Thymus (tissue), 11 donors: ENCODE measurements at regions not wholly inside any gene's neighbourhood (a gene's known extent, or its start where the extent isn't known, plus 50 kb on each side); places are given as distances from the start of the nearest gene placed in this dataset.
"Not testable (repeated sequence)": the region's sequence is repeated elsewhere in the genome, so short reads cannot be mapped to it uniquely, and the experiment has no call there.

Experiments used
- DNase-seq, 9 donors: peaks; one replicate each; pipeline ENCODE4 v3.0.0-alpha.2; 2013; ENCODE audit warnings: low spot score in 9 of 9, low read depth in 6 of 9, missing footprints in 1 of 9
- H3K27ac ChIP-seq, 2 donors: one replicate each; pipeline ENCODE4 v1.5.1; 2013; ENCODE audit warnings: control low read depth in 1 of 2, low read depth in 1 of 2, low read length in 1 of 2, mild to moderate bottlenecking in 1 of 2, moderate library complexity in 1 of 2
- H3K27me3 ChIP-seq, 2 donors: one replicate each; pipeline ENCODE4 v1.5.1; 2013; ENCODE audit warnings: low read length in 1 of 2; ENCODE audit not compliant: control insufficient read depth in 2 of 2, insufficient read depth in 1 of 2
- H3K36me3 ChIP-seq, 2 donors: one replicate each; pipeline ENCODE4 v1.5.1; 2013; ENCODE audit warnings: low read length in 1 of 2, mild to moderate bottlenecking in 1 of 2, moderate library complexity in 1 of 2; ENCODE audit not compliant: control insufficient read depth in 2 of 2, insufficient read depth in 2 of 2
- H3K4me1 ChIP-seq, 2 donors: one replicate each; pipeline ENCODE4 v1.5.1; 2013; ENCODE audit warnings: low read length in 2 of 2; ENCODE audit not compliant: control insufficient read depth in 2 of 2, insufficient read depth in 2 of 2
- H3K4me3 ChIP-seq, 2 donors: one replicate each; pipeline ENCODE4 v1.5.1; 2013; ENCODE audit warnings: low read length in 2 of 2, control low read depth in 1 of 2, mild to moderate bottlenecking in 1 of 2
- H3K9me3 ChIP-seq, 2 donors: one replicate each; pipeline ENCODE4 v1.5.1; 2013; ENCODE audit warnings: low read length in 1 of 2, mild to moderate bottlenecking in 1 of 2; ENCODE audit not compliant: control insufficient read depth in 2 of 2, insufficient read depth in 1 of 2
- WGBS: extraction: QIAGEN DNeasy Blood & Tissue Kit; methylation state at CpG from one replicate; pipeline ENCODE4 v1.1.7; 2013; 5-methylcytosine and 5-hydroxymethylcytosine counted together
- donor health status: healthy.

- H3K4me3 ChIP-seq = no peak overlapping the region
- no peaks in the 10 kb centered on the region for H3K27me3 ChIP-seq
- 96% methylated on average over 3 of the region's 3 CpGs for WGBS
- no peaks in the 10 kb centered on the region for H3K4me1 ChIP-seq
- peaks cover 0 to 2% of the 10 kb centered on the region in 2 donors for H3K9me3 ChIP-seq
- no peaks in the 10 kb centered on the region for H3K36me3 ChIP-seq
- DNase-seq = no peak
- no peak overlapping the region for H3K27ac ChIP-seq
Observed at GRCh38 chr16:50497592-50497991, 50.6 kb upstream of the NKD1 start.

DNA sequence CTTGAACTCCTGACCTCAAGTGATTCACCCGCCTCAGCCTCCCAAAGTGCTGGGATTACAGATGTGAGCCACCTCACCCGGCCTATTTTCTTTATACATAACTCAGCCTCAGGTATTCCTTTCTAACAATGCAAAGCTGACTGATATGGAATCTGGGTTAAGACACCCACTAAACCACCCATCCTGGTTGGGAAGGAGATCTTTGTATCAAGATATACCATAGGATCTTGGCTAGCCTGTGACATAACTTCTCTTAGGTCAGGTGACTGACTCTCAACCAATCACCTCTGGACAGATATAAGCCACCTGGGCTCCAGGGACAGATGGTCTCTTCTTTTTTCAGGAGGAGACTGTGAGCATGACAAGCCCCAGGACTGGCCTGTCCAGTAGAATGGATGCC is 51.2 kb upstream of the NKD1 start:
- 100% methylated on average over 2 of the region's 2 CpGs for WGBS
- no peak for DNase-seq

GRCh38 chr16:50495673-50496072 is 52.5 kb upstream of the NKD1 start:
- no peaks in the 10 kb centered on the region for H3K4me1 ChIP-seq
- H3K36me3 ChIP-seq = no peaks in the 10 kb centered on the region
- H3K4me3 ChIP-seq = no peak overlapping the region
- H3K9me3 ChIP-seq = no peaks in the 10 kb centered on the region
- H3K27ac ChIP-seq = no peak overlapping the region
- no peaks in the 10 kb centered on the region for H3K27me3 ChIP-seq
- no peak for DNase-seq
- 96% methylated on average over 7 of the region's 7 CpGs for WGBS

More for the DNA sequence above, 51.2 kb upstream of the NKD1 start:
- Histone ChIP-seq H3K4me1 (no peaks in the 10 kb centered on the region), H3K27ac (no peak overlapping the region), H3K36me3 (no peaks in the 10 kb centered on the region), H3K4me3 (no peak overlapping the region), H3K27me3 (no peaks in the 10 kb centered on the region), H3K9me3 (no peaks in the 10 kb centered on the region)

DNA sequence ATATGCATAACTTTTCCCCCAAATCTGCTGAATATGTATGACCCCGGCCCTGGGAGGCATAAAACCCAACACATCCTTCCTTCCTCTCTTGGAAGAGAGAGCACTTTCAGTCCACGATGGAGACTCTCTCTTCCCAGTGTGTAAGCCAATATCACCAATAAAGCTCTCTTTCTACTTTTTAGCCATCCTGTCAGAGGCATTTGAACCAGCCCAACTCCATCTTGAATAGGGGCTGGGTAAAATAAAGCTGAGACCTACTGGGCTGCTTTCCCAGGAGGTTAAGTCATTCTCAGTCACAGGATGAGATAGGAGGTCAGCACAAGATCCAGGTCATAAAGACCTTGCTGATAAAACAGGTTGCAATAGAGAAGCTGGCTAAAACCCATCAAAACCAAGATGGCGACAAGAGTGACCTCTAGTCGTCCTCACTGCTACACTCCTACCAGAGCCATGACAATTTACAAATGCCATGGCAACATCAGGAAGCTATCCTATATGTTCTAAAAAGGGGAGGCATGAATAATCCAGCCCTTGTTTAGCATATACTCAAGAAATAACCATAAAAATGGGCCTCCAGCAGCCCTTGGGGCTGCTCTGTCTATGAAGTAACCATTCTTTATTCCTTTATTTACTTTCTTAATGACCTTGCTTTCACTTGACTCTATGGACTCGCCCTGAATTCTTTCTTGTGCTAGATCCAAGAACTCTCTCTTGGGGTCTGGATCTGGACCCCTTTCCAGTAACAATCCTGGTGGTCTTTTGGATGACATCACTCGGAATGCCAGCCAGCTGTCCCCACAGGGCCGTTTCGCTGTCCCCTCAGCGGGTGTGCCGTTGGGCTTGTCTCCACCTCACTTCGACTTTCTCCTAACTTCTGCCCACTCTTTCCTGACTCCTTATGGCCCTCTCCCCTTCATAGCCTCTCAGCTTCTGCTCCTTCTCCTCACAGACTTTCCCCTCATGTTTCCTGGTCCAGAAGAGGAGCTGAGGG is 53.4 kb upstream of the NKD1 start:
- WGBS = 94% methylated on average over 11 of the region's 11 CpGs
- Histone ChIP-seq H3K27ac (no peak overlapping the region), H3K36me3 (no peaks in the 10 kb centered on the region), H3K4me1 (no peaks in the 10 kb centered on the region), H3K27me3 (no peaks in the 10 kb centered on the region), H3K9me3 (peaks cover 0 to 1% of the 10 kb centered on the region in 2 donors), H3K4me3 (no peak overlapping the region)
- DNase-seq = no peak

DNA sequence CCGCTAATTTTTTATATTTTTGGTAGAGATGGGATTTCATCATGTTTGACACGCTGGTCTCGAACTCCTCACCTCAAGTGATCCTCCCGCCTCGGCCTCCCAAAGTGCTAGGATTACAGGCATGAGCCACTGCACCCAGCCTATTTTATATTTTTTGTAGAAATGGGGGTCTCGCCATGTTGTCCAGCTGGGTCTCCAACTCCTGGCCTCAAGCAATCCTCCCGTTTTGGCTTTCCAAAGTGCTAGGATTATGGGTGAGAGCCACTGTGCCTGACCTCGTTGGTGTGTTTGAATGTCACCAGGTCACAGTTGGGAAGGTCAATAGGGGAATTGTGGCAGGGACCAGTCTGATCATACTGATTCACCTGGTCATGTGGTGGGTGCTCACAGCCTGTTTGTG is 56.7 kb upstream of the NKD1 start:
- no peak for DNase-seq
- H3K4me1 ChIP-seq = no peaks in the 10 kb centered on the region
- H3K9me3 ChIP-seq = peaks cover 0 to 1% of the 10 kb centered on the region in 2 donors
- WGBS = 96% methylated on average over 8 of the region's 8 CpGs
- H3K27ac ChIP-seq = no peak overlapping the region
- no peaks in the 10 kb centered on the region for H3K27me3 ChIP-seq
- H3K4me3 ChIP-seq = no peak overlapping the region
- no peaks in the 10 kb centered on the region for H3K36me3 ChIP-seq

GRCh38 chr16:50490828-50491227 is 57.4 kb upstream of the NKD1 start:
- no peak for DNase-seq

GRCh38 chr16:50489182-50489581 is 59.0 kb upstream of the NKD1 start:
- Histone ChIP-seq H3K4me1 (no peaks in the 10 kb centered on the region), H3K9me3 (peaks cover 2 to 3% of the 10 kb centered on the region in 2 donors), H3K27me3 (no peaks in the 10 kb centered on the region), H3K4me3 (no peak overlapping the region), H3K27ac (no peak overlapping the region), H3K36me3 (no peaks in the 10 kb centered on the region)
- DNase-seq = no peak
- 89% methylated on average over 3 of the region's 3 CpGs for WGBS

More at GRCh38 chr16:50490828-50491227, 57.4 kb upstream of the NKD1 start:
- no peaks in the 10 kb centered on the region for H3K36me3 ChIP-seq
- no peak overlapping the region for H3K4me3 ChIP-seq
- no peak overlapping the region for H3K27ac ChIP-seq
- H3K4me1 ChIP-seq = no peaks in the 10 kb centered on the region
- peaks cover 0 to 1% of the 10 kb centered on the region in 2 donors for H3K9me3 ChIP-seq
- 95% methylated on average over 2 of the region's 2 CpGs for WGBS
- H3K27me3 ChIP-seq = no peaks in the 10 kb centered on the region

DNA sequence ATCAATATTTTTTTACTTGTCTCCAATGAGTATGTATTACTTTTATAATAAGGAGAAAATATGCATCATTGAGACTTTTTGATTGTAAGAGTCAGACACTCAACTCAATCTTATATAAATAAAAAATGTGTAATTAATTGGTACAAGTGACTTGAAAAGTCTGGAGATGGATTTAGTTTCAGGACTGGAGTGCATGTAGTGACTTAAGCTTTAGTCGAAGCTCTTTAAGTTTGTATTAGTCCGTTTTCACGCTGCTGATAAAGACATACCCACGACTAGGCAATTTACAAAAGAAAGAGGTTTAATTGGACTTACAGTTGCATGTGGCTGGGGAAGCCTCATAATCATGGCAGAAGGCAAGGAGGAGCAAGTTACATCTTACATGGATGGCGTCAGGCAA is 60.7 kb upstream of the NKD1 start:
- WGBS = 94% methylated on average over 5 of the region's 5 CpGs
- Histone ChIP-seq H3K4me3 (no peak overlapping the region), H3K9me3 (peaks cover 2 to 3% of the 10 kb centered on the region in 2 donors), H3K27ac (no peak overlapping the region), H3K27me3 (no peaks in the 10 kb centered on the region), H3K4me1 (no peaks in the 10 kb centered on the region), H3K36me3 (no peaks in the 10 kb centered on the region)
- no peak for DNase-seq

GRCh38 chr16:50486162-50486561 is 62.0 kb upstream of the NKD1 start:
- DNase-seq, H3K27ac ChIP-seq, H3K9me3 ChIP-seq, H3K27me3 ChIP-seq, H3K4me3 ChIP-seq, H3K36me3 ChIP-seq, H3K4me1 ChIP-seq: not testable (repeated sequence)
